HG02884 (cell line): ENCODE measurements at regions not wholly inside any gene's neighbourhood (a gene's known extent, or its start where the extent isn't known, plus 50 kb on each side); places are given as distances from the start of the nearest gene placed in this dataset.
"Not testable (repeated sequence)": the region's sequence is repeated elsewhere in the genome, so short reads cannot be mapped to it uniquely, and the experiment has no call there.

Source experiments
- ATAC-seq: cut with Tn5 transposase; IDR thresholded peaks from one replicate; pipeline ENCODE4 v1.9.1; 2021; ENCODE audit warnings: mild to moderate bottlenecking, moderate library complexity; ENCODE audit not compliant: unreplicated experiment

DNA sequence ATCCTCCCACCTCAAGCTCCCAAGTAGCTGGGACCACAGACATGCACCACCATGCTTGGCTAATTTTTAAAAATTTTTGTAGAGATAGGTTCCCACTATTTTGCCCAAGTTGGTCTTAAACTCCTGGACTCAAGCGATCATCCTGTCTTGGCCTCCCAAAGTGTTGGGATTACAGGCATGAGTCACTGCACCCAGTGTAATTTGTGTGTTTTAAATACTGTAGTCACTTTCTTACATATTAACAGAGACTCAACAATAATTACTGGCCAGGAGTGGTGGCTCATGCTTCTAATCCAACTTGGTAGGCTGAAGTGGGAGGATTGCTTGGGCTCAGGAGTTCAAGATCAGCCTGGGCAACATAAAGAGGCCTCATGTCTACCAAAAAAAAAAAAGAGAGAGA is 293.0 kb downstream of the RDH14 start:
- ATAC-seq = no peak

DNA sequence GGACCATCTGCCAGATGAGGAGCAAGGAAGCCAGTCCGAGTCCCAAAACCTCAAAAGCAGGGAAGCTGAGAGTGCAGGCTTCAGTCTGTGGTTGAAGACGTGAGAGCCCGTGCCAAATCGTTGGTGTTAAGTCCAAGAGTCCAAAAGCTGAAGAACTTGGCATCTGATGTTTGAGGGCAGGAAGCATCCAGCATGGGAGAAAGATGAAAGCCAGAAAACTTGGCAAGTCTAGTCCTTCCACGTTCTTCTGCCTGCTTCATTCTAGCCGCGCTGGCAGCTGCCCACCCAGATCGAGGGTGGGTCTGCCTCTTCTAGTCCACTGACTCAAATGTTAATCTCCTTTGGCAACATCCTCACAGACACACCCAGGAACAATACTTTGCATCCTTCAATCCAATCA is 293.8 kb downstream of the RDH14 start:
- ATAC-seq = not testable (repeated sequence)

DNA sequence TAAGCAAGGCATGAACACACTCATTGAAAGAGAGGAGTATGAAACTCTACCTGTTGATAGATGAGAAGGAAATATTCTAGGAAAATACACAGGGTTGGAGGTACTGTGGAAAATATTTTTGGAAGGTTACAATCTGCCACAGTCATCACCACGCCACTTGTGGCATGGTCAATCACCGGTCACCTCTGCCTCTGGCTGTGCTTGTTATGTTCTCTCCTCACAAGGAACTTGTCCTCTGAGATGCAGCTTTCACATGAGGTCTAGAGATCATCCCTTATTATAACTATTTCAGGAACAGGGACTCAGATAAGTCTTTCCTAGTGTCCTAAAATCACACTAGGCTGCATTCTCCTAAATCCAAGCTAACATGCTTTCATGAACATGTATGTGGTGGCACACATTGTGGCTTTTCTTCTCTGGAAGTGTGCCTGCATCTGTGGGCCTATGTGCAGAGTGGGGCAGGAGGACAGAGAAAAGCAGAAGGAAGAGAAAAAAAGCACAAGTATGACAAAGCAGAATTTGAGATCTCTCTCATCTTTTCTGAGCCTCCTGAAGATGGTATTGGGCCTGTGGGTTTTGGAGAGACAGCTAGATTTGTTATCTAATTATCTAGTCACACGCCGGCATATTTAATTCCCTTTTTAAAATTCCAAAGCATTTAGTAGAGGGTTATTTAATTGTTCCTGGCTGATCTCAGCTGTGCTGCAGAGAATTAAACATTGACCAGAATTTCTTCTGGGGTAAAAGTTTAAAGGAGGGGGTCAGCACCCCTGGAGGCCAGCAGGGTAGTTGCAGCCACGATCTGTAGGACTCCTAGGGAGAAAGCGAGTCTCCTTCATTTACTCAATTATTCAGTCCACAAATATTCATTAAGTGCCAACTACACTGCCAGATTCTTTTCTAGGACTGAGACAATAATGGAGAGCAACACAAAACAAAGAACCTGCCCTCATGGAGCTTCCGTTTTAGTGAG is 294.6 kb downstream of the RDH14 start:
- ATAC-seq = peak; percentile 58

DNA sequence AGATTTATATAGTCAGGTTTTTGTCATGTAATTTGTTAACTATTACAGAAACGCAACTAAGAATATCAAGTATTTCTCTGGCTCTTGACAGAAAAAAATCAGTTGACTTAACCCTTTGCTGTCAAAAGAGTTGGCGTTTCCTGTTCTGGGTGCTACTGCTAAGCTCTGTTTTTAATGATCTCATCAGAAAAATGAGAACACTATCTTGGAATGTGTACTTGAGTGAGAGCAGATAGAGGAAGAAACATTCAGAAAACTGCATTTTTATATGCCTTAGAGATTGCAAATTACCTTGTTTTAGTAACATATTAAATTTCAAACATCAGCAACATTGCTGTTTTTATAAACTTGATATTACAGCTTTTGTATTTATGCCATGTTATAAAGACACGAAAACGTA is 297.9 kb downstream of the RDH14 start:
- no peak for ATAC-seq

DNA sequence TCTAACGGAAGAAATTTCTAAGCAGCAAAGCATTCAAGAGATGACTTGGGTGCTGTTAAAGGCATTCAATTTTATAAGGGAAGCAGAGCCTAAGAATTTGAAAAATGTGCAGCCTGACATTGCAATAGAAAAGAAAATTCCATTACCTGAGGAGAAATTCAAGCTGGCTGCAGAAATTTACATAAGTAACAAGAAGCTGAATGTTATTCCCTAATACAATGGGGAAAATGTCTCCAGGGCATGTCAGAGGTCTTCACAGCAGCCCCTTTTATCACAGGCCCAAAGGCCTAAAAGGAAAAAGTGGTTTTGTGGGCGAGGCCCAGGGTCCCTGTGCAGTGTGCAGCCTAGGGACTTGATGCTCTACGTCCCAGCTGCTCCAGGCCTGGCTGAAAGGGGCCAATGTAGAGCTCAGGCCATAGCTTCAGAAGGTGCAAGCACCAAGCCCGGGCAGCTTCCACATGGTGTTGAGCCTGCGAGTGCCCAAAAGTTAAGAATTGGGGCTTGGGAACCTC is 306.7 kb downstream of the RDH14 start:
- no peak for ATAC-seq

DNA sequence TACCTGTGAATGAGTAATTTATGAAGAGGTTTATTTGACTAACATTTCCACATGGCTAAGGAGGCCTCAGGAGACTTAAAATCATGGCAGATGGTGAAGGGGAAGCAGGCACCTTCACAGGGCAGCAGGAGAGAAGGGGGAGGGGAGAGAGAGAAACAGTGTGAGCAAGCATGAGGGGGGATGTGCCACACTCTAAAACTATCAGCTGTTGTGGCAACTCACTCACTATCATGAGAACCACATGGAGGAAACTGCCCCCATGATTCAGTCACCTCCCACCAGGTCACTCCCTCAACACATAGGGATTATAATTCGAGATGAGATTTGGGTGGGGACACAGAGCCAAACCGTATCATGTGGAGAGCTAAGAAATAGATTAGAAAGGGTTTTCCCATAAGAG is 309.0 kb downstream of the RDH14 start:
- no peak for ATAC-seq

DNA sequence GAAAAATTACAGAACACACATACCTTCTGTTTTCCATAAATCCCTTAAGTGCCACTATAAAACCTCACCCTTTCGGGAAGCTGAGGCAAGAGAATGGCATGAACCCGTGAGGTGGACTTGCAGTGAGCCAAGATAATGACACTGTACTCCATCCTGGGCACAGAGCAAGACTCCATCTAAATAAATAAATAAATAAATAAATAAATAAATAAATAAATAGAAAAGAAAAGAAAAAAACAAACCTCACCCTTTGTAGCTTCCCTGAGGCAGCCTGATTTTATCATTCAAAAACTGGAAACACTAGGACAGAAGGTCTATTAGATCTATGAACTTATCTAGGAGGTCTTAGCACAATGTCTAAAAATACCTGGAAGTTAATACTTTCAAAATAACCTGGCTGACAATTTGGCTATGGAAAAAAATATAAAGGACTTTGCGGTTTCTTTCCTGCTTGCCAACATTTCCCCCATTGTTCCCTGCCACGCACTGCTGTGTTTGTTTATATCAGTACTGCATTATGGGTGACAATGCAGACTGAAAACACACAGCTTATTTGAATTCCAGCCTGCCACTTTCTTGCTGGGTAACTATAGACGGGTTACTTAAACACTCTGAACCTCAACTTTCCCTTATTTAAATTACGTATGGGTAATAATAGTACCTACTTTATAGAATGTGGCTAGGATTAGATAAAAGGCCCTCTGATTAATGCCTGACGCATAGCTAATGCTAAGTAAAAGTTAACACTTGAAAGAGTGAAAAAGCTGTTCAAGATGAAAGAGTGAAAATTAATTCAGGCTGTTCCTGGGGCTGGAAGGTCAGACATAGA is 313.0 kb downstream of the RDH14 start:
- ATAC-seq = no peak

DNA sequence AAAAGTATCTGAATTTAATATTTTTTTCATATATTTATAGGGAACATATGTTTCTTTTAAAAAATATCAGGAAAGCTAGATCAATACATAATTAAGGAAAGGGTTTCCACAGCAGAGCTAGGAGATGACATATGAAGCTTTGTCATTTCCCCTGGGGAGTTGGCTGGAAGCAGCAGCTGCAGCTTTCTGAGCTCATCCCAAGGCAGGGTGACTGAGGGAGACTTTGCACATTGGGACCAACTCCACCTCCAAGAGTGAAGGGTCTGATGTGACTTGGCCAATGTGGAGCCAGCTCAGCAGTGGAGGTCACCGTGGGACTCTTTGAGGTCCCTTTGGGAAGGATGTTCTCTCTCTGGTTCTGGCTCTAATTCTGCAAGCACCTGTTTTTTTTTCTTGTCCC is 315.1 kb downstream of the RDH14 start:
- no peak for ATAC-seq

DNA sequence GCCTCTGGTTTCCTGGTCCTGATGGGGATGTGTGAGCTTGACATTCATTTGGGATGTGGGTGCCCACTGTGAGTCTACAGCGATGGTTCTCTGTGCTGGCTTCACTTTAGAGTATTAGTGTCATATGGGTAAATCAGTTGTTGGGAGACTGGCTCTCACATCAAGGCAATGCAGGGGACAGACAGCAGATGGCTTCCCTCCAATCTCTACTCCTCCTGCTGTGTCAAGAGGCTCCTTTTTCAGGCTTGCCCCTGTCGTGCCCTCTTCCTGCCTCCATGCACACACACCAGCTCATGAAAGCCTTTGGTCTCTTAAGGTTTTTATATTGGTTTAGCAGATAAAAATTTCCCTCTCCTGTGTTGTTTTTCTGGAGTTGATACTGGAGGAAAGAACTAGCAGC is 315.6 kb downstream of the RDH14 start:
- no peak for ATAC-seq

DNA sequence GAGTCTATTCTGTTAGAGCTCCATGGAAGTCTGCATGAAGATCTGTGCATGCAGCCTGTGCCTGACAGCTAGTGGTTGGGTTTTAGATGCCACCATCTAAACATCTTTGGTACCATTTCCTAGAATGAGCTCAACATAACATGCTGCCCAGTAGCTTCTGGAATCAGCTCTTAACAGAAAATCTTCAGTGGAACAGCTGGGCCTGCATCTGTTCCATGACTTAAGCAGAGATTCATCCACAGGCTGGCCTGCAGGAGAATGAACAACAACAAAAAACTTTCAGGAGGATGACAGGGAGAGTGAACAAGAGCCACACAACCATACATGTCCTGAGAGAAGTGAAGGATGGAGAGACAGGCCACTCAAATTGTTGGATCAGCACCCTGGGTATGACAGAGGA is 316.6 kb downstream of the RDH14 start:
- no peak for ATAC-seq

DNA sequence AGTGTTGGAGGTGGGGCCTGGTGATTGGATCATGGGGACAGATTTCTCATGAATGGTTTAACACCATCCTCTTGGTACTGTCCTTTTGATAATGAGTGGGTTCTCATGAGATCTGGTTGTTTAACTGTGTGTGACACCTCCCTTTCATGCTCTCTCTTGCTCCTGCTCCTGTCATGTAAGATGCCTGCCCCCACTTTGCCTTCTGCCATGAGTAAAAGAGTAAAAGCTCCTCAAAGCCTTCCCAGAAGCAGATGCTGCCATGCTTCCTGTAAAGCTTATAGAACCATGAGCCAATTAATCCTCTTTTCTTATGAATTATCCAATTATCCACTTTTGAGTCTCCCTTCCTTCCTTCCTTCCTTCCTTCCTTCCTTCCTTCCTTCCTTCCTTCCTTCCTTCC is 317.7 kb downstream of the RDH14 start:
- ATAC-seq = no peak

DNA sequence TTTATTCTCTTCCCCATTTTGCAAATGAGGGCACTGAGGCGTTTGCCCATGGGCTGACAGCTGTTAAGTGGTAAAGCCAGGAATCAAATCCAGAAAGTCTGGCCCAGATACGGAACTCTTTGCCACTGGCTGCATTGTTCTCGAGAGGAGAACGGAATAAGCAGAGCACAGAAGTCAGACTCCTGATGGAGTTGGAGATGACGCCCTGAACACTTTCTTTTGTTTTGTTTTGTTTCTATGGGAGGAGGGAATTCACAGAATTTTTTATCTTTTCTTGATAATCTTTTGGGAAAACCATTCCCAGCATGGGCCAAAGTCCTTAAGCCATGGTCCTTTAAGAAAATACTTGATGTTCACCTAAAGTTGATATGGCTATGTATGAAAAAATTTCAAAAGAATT is 322.2 kb downstream of the RDH14 start:
- no peak for ATAC-seq

DNA sequence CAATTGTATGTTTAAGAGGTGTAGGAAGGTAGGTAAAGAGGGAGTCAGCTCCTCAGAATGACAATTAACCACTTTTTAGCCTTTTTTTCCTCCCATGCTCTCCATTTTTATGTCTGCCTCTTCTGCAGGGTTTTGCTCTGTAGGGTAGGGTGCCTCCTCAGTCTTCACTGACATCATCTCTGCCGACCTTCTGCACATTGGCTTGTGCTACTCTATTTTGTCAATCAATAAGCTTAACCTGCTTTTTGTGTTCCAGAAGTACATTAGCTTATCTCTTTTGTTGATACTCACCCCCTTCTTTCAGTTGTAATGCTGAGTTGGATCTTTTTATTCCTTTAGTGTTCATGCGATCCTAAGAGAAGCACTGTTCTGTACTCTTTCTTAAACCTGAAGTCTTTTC is 323.2 kb downstream of the RDH14 start:
- ATAC-seq = no peak

DNA sequence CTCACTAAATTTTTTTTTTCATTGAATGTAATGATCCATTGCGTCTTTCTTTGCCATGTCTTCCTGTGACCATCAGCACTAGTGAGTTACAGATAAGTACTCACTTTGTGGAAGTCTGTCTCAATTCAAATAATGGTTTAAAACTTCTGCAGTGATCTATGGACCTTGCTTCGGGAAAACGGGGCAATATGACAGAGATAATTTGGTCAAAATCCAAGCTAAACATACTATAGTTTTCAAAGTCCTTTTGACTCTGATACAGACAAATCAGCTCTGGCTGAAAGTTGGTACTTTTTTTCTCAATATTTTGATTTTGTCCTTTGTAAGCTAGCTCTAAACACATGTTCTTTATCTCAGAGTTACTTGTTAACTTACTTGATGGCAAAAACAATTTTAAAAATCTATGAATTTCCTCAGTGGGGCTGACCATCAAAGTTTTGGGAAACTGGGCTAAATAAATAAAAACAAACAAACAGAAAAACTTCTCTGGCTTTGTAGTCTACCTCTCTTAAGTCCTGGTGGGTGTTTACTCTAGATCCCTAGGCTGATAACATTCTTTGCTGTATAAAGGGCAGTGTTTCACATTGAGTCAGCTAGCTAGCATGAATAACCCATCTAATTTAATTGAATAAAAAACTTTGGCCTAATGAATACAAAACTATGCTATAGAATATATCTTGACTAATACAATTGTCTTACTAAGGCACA is 327.6 kb downstream of the RDH14 start:
- ATAC-seq = no peak

DNA sequence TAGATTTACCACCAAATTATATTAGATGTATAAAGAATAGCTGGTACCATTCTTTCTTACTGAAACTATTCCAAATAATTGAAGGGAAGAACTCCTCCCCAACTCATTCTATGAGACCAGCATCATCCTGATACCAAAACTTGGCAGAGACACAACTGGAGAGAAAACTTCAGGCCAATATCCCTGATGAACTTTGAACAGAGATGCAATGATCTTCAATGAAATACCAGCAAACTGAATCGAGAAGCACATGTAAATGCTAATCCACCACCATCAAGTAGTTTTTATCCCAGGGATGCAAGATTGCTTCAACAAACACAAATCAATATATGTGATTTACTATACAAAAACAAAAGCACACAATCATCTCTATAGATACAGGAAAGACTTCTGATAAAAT is 329.8 kb downstream of the RDH14 start:
- no peak for ATAC-seq

DNA sequence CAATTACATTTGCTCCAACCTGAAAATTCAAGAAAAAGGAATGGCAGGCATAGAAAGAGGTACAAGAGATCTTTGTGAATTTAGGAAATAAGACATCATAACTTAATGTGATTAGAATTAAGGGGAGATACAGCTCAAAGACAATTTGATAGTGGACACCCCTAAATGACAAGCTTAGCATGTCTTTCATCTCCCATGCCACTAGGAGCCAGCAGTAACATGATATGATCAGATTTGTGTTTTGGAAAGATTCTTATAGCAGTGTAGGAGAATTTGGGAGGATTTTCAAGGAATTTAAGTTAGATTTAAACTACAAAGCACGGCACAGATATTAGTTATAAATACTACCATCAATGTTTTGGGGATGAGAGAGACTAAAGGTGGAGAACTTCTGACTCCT is 340.8 kb downstream of the RDH14 start:
- ATAC-seq = no peak

DNA sequence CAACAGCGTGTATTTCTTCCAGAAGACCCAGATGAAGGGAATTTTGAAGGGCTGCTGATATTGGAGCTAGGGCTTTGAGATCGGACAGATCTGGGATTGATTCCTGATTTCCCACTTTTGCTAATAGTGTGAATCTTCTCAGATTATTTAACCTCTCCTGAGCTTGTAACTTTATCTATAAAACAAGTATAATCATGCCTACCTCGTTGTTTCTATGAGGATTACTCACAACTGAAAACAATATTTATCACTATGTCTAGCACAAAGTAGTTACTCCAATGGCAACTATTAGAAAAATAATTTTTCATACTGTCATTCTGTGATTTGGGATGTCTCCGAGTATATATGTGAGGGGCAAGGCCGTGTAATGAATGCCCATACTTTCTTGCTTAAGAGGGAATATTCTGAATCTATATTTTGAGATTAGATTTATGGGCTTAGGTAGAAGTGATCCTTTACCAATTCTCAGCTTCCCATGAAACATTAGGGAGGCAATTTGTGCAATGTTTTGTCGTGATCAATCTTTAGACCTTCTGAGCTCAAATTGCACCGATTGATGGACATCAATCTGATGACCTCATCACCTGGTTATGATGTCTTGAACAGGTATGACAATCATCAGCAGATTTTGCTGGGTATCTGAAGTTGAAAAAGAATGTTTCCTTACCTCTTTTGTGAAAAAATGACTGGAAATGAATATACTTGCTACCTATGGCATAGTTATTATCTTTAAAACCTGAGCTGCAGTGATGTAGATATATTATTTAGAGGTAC is 339.9 kb downstream of the KCNS3 start:
- ATAC-seq = no peak

DNA sequence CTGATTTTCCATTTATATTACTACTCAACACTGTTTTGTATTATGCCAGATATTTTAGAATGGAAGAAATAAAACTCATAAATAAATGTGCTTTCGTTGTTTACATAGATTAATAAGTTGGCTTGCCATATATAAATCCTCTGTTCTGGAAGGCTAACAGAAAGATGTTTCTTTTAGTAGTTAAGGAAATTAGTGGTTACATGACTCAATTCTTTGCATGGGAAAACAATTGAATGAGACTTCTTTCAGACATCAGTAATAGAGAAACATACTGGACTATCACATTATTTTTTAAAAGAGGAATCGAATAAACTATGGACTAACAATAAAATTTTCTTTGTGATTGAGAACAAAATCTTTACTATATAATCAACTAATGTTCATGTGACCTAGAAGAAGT is 336.5 kb downstream of the KCNS3 start:
- no peak for ATAC-seq

DNA sequence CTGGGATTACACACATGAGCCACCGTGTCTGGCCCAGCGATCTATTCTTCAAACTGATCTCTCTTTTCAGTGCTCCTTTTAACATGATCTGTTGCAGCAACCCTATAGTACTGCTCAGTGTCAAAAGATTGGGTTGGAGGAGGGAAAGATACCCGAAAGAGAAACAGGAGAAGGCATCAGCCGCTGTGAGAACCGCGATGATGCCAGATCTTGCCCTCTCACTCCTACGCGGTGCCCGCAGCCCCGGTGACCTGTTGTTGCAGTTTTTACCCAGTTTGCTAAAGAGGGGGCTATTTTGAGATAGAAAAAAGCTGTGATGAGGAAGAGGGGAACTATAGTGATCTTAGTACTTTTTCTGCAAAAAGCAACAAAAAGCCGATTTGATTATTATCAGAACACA is 335.5 kb downstream of the KCNS3 start:
- ATAC-seq = no peak

DNA sequence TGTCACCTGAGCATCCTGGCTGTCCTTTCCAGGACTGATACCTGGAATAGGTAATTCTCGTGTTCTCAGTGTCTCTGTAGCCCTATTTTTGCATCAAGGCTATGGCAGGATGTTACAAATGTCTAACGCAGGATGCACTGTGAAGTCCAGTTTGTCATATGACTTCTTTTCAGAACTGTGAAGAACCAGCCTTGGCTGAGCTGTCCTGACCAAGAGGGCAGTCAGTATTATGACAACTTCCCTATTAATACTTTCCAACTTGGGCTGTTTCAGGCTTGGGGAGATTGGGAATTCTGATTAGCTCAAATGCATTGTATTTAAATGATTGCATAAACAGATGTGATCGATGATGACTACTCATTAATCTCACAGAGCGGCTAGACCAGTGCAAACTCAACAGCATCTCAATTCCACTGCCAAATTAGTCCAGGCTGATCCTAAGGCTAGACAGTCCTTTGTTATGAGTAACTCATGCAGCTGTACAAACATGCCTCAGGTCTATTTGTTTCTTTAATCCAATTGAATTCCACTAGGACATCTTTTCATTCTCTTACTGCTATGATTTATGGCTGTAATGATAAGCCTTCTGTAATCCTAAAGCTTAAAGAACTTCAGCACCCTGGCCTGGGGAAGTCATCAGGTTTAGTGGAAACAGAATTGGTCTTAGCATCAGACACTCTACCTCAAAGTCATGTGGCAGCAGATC is 331.6 kb downstream of the KCNS3 start:
- no peak for ATAC-seq
